ENCODE measurements at regions not wholly inside any gene's neighbourhood (a gene's known extent, or its start where the extent isn't known, plus 50 kb on each side); places are given as distances from the start of the nearest gene placed in this dataset.

GRCh38 chr12:107429006-107429705 lies 256.4 kb upstream of the PWP1 start:
- Histone ChIP-seq H3K9me3 (ENCODE audit: control insufficient read depth, low read depth, low read length) (no peaks in the 10 kb centered on the region), H2BK120ac (ENCODE audit: low read depth, low read length, poor library complexity, severe bottlenecking) (no peak overlapping the region), H3T11ph (ENCODE audit: low read length) (no peak overlapping the region), H4K20me1 (ENCODE audit: control insufficient read depth, insufficient read depth, insufficient read length) (no peaks in the 10 kb centered on the region), H3K79me1 (ENCODE audit: insufficient read depth, low read depth, low read length, poor library complexity, severe bottlenecking) (no peaks in the 10 kb centered on the region), H3K27ac (ENCODE audit: insufficient read length, low read depth, low read length) (no peak overlapping the region), H3K23me2 (ENCODE audit: insufficient read length, low read depth, low read length, poor library complexity, severe bottlenecking) (no peaks in the 10 kb centered on the region), H3K18ac (ENCODE audit: insufficient read length, low read depth, low read length) (no peak overlapping the region), H2AK5ac (ENCODE audit: insufficient read length, low read length) (no peak overlapping the region), H3K23ac (ENCODE audit: insufficient read length, low read depth, low read length) (no peak overlapping the region), H2AFZ (ENCODE audit: low read length) (no peak overlapping the region), H2BK20ac (ENCODE audit: low read depth, low read length, poor library complexity, severe bottlenecking) (no peak overlapping the region), H3K14ac (ENCODE audit: insufficient read depth, low read length) (no peak overlapping the region), H4K91ac (ENCODE audit: insufficient read length, low read depth, low read length) (no peak overlapping the region), H3K4me1 (ENCODE audit: insufficient read depth, low read length) (0 out of 2 replicates have a peak, but pooled peaks cover 2% of the 10 kb centered on the region), H2BK15ac (ENCODE audit: low read depth, low read length) (no peak overlapping the region), H4K5ac (ENCODE audit: insufficient read length, low read depth, low read length) (no peak overlapping the region), H2BK12ac (ENCODE audit: insufficient read length, low read depth, low read length) (no peak overlapping the region), H3K27me3 (ENCODE audit: insufficient read depth, low read length) (no peaks in the 10 kb centered on the region), H3K4me2 (ENCODE audit: insufficient read depth, insufficient read length, low read length) (no peak overlapping the region), H4K8ac (replicated peaks; ENCODE audit: insufficient read length, low read depth, low read length) (no peak overlapping the region), H3K4ac (ENCODE audit: low read depth, low read length) (no peak overlapping the region), H2BK5ac (ENCODE audit: insufficient read length, low read length) (no peak overlapping the region), H3K9ac (ENCODE audit: extremely low read depth, insufficient read length, low read length) (no peak overlapping the region), H3K56ac (ENCODE audit: insufficient read length, low read depth, low read length) (no peak overlapping the region), H3K79me2 (ENCODE audit: insufficient read depth, low read length) (no peaks in the 10 kb centered on the region)
- no peak overlapping the region for H3K27ac Mint-ChIP-seq
- peaks cover 5 to 8% of the 10 kb centered on the region in 2 experiments; a peak in 3 of 5 replicates for H3K9me3 Mint-ChIP-seq
- H3K36me3 Mint-ChIP-seq (ENCODE audit: insufficient read depth in 1 of 3, low read depth in 3 of 3), result no peaks in the 10 kb centered on the region
- H3K4me1 Mint-ChIP-seq, result peaks cover 8 to 10% of the 10 kb centered on the region in 2 experiments; a peak in 3 of 4 replicates
- H3K4me3 Mint-ChIP-seq, result no peak overlapping the region
- TF ChIP-seq CTCF (conservative IDR thresholded peaks at IDR 0.05), result no peak
- no peaks in the 10 kb centered on the region; the same call in none of the 2 replicates for H3K27me3 Mint-ChIP-seq (ENCODE audit: low read depth)
- no peak for DNase-seq
- no CpG with 5 or more reads among the region's 7 CpGs for WGBS (ENCODE audit: extremely low coverage, insufficient read length, low lambda C conversion rate)

All from H9 (cell line).